A549 (cell line): ENCODE measurements at regions not wholly inside any gene's neighbourhood (a gene's known extent, or its start where the extent isn't known, plus 50 kb on each side); places are given as distances from the start of the nearest gene placed in this dataset.

Source experiments
- BHLHE40 ChIP-seq: IDR thresholded peaks from 2 replicates; pipeline ENCODE4 v1.6.1; 2012; ENCODE audit warnings: low read depth, low read length, inconsistent platforms
- CTCF ChIP-seq: fragments of >200 bp; sonication (Bioruptor Twin); formaldehyde crosslinking; IDR thresholded peaks from 3 replicates; pipeline ENCODE4 v1.5.1; 2016
- FOSB ChIP-seq: fragments of 250-450 bp; sonication (Bioruptor Pico); IDR thresholded peaks from 2 replicates; pipeline ENCODE4 v1.5.0; 2020; ENCODE audit warnings: mild to moderate bottlenecking, moderate library complexity
- HOXA7 ChIP-seq: fragments of 250-450 bp; sonication (Bioruptor Pico); IDR thresholded peaks from 2 replicates; pipeline ENCODE4 v1.5.0; 2020; ENCODE audit warnings: mild to moderate bottlenecking, moderate library complexity
- SMC3 ChIP-seq: fragments of >200 bp; sonication (Bioruptor Twin); formaldehyde crosslinking; IDR thresholded peaks from 3 replicates; pipeline ENCODE4 v1.6.1; 2018; ENCODE audit warnings: inconsistent platforms
- ZNF302 ChIP-seq: fragments of 250-450 bp; sonication (Bioruptor Pico); IDR thresholded peaks from 2 replicates; pipeline ENCODE4 v1.9.0; 2021; ENCODE audit warnings: inconsistent platforms, mild to moderate bottlenecking, moderate library complexity

GRCh38 chr6:82032444-82032843, 215.1 kb downstream of the IBTK start:
- TF ChIP-seq SMC3 (no peak), ZNF302 (CRISPR knock-in tag) (no peak), CTCF (no peak), BHLHE40 (no peak), FOSB (CRISPR knock-in tag) (no peak), HOXA7 (CRISPR knock-in tag) (no peak)
